NCI-H446 treated with DMSO at 0.1 percent for 48 hours (cell line): ENCODE measurements at regions not wholly inside any gene's neighbourhood (a gene's known extent, or its start where the extent isn't known, plus 50 kb on each side); places are given as distances from the start of the nearest gene placed in this dataset.
"Not testable (repeated sequence)": the region's sequence is repeated elsewhere in the genome, so short reads cannot be mapped to it uniquely, and the experiment has no call there.

Experiments used
- DNase-seq: peaks from one replicate; lab custom pipeline; 2025; lab: John Stamatoyannopoulos, UW

DNA sequence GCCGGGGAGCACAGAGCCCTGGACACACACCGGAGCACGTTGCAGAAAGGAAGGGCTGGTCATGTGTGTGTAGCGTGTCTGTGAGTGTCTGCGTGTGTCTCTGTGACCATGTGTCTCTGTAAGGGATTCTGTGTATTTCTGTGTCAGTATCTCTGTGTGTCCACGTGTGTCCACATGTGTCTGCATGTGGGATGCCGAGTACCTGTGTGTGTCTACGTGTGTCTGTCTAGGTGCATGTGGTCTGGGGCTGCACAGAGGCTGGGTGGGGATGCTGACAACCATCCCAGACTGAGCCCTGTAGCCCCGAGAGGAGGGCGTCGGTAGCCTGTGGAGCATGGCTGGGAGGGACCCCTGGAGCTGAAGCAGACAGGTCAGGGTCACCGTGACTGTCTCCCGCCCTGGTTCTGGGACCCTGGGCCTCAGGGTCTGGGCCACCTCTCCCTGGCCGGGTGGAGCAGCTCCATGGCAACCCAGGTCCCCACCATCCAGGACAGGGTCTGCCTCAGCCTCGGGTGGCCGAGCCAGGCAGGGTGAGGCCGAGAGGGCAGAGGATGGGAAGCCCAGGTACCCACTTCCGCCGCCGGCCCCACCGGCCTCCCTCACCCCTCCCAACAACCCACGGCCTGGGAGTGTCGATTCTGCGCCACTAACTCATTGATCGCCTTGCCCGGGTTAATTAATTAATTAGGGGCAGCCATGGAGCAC lies 122.7 kb downstream of the FAM53A start:
- DNase-seq = no peak

DNA sequence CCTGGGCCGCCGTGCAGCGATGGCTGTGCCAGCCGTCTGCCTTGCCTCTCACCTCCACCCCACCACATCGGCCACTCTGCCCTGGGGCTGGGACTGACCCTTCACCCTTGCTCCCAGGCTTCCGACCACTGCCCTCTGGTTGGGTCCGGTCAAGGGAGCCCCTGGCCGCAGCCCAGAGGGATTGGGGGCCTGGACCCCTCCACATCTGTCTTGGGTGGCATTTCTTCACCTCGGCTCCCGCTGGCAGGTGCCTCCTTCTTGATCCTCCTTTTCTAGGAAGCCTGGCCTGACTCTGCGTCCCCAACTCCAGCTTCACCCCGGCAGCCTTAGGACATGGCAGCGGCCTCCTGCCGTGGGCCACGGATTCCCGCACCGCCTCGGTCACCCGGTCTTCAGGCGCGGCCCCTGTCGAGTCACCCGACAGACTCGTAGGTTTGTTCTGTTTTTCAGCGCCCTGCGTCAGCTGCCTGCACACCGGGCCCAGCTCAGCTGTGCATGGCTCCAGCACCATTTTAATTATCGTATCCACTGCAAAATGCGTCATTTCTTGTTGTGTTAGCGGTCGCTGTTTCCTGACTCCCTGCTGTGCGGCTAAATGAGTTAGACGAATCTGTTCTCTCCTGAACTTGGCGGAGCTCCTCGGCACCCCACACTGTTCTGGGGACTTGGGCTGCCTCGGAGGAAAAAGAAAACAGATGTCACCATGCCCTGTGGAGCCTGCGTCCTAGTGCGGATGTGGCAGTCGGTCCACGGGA lies 124.0 kb downstream of the FAM53A start:
- DNase-seq = no peak

DNA sequence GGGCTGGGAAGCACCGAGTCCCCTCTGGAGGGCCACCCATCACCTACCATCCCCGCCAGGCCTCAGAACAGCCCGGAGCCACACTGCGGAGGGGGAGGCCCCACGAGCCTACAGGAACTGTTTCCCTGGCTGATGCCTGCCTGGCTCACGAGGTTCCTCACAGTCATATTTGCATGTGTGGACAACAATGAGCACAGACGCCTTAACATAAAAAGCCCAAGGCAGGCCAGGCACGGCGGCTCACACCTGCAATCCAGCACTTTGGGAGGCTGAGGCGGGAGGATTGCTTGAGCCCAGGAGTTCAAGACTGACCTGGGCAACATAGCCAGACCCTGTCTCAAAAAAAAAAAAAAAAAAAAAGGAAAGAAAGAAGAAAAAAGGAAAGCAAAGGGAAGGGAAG lies 125.9 kb downstream of the FAM53A start:
- DNase-seq = no peak

DNA sequence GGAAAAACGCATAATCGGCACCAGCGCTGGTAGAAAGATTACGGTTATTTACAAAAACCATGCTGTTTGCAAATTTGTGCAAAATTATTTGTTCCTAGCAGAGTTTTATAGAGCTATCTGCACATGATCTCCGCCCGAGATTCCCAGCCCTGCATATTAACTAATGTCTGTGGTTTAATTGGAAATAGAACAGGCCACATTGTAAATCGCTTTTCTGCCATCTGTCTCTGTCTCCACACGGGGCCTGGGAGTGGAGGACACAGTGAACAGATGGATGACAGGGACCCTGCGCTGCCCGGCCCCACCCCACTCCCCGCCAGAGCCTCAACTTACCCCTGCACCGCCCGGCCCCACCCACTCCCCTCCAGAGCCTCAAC lies 126.9 kb downstream of the FAM53A start:
- no peak for DNase-seq

DNA sequence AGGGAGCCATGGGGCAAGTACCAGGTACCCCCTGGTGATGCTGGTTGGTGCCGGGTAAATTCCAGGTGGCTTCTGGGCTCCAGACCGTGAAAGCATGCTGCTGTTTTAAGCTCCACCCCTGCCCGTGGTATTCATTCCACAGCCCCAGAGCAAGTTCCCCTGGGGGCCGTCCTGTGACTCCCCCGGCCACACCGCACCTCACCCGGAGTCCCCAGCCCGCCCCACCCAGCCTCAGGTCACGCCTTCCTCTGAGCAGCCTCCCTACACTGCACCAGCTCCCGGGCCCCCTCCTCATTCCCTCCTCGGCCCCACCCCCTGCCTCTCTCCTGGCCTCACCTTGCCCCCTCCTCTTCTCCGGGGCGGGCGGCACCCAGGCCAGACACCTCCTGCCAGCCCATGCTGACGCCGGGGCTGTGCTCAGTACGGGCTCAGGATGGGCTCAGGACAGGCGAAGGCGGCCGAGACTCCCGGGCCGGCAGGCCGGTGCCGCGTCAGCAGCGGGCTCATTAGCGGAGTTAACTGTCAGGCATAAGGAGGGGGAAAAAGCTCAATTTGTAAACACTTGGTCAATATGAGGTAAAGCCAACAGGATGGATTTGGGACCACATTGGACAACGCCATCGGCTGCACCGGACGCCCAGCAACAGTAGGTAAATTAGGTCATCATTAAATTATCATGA lies 127.4 kb downstream of the FAM53A start:
- no peak for DNase-seq

DNA sequence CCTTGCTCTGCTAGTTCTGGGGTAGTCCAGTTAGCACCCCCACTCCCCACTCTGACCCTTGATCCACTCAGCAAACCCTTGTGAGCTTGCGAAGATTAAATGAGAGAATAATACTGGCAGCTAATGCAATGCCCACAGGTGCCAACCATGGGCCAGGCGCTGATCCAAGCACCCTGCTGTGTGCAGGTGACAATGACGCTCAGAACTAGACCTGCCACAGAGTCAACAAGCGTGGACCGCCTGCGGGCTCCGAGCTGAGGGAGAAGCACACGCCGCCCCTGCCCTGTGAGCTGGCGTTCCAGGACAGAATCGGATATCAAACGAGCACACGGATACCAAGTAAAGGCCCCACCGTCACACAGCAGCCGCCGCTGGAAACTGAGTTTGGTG lies 129.2 kb downstream of the FAM53A start:
- no peak for DNase-seq

DNA sequence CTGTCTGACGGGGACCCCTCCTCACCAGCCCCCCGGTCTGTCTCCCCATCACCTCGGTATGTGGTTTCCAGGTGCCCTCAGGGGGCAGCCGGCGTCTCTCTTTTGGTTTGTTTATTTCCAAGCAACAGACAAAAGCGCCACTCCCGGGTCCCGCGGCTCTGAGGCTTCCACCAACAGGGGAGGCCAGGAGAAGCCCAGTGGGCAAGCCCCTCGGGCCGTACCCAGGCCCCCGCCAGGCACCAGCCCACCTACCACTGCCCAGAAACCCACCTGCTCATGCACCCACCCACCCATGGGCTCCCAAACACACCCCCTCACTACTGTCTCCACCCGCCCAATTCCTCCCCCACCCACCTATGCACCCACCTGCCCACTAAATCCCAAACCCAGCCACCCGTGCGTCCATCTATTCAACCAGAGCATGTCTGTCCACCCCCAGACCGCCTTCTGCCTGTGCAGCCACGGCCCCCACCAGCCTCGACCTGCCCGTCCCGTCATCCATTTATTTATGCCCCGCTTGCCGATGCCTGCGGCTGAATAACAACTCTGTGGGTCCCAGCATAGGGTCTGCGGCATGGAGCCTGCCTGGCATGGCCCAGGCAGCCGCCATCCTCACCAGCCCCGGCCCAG lies 129.8 kb downstream of the FAM53A start:
- no peak for DNase-seq

DNA sequence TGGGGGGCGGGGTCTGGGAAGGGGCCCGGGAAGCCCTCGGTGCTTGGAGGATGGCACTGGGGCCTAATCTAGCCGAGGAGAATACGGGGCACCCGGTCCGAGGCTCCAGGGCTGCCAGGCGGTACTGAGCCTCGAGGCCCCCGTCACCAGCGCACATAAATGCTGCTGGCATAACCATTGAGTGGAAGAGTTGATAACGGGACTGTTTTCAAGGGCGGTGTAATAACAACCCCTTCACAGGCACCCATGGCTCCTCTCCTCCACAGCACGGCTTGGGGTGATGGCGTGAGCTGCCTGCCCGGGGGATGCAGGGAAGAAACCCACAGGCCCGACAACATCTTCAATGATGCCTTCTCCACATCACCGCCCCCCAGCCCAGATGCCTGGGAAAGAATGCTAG lies 130.7 kb downstream of the FAM53A start:
- no peak for DNase-seq

DNA sequence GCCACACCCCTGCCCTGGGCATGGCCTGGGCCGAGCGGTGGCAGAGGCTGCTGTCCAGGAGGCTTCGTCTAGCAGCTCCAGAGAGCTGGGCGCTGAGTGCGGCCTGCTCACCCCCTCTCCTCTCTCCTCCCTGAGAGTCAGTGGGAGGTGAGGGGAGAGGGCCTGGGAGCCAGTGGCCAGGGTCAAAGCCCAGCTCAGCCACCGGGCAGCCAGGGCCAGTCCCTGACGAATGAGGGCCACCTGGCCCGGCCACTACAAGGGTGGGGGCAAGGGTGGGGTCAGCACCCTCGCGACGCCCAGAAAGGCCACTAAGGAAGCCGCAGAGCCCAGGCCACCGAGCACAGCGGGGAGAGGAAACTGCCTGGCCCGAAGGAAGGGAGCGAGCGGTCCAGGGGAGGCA lies 131.7 kb downstream of the FAM53A start:
- no peak for DNase-seq

DNA sequence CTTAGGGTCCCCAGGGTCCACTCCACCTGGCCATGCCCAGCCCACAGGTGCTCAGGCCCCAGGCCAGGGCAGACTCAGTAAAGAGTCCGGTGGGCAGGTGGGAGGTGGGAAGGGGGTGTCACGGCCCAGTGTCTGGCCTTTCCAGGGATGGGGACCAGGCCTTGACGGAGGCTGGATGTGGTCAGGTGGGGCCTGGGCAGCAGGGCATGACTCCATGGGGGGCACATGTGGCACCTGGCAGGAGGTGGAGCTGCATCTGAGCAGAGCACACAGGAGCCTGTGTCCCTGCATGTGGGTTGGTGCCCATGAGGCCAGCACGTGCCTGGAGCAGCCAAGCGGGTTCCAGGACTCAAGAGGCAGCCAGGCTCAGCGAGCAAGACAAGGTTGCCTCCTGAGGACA lies 132.9 kb downstream of the FAM53A start:
- DNase-seq = no peak

DNA sequence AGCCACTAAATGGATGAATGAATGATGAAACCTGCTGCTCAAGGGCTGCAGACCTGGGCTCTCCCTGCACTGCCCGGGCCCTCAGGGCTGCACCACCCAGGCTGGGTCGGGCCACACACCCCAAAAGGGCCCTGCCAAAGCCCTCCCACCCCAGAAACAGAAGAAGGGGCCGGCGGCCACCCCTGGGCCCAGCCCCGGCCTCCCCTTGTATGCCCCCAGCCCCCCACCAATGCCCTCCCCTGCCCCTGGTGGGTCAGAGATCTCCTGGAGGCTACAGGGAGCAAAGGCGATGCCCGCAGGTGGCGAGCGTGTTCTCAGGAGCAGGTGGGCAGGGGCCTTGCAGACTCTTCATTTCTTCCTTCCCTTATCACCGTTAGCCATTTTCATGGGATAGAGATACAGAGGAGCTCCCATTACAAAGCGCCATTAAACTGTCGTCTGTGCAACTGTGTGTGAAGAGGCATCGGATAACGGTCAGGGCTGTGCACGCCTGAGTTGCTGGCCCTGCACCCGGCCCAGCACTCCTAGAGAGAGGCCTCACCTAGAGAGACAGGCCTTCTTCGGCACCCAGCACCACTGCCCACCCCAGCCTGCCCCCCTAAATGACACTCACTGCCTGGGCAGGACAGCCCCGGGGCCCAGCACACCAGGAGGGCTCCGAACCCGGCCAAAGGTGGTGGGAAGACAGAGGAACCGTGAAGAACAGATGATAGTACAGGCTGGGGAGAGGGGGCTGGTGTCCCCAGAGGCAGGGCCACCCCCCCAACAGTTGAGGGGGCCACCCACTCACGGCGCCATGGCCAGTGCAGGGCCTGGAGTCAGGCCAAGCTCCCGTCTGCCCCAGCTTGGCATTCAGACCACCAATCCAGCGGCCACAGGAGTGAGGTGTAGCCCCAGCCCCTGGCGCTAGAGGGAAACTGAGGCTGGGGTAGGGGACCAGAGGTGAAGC lies 133.7 kb downstream of the FAM53A start:
- DNase-seq = no peak

DNA sequence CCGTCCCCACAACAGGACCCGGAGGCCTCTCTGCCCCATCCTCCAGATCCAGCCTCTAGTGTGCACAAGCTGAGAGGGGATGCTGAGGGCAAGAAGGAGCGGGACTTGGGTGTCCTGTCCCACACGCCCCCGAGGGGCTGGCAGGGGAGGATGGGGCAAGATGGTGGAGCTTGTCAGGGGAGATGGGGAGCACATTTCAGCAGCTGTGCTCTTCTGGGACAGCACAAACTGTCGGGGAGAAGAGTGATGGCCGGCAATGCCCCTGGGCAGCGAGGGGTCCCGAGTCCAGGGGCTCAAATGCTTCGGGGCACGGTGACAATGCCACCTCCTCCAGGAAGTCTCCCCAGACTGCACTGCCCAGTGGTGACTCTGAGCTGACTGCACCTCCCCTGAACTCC lies 134.5 kb downstream of the FAM53A start:
- no peak for DNase-seq

DNA sequence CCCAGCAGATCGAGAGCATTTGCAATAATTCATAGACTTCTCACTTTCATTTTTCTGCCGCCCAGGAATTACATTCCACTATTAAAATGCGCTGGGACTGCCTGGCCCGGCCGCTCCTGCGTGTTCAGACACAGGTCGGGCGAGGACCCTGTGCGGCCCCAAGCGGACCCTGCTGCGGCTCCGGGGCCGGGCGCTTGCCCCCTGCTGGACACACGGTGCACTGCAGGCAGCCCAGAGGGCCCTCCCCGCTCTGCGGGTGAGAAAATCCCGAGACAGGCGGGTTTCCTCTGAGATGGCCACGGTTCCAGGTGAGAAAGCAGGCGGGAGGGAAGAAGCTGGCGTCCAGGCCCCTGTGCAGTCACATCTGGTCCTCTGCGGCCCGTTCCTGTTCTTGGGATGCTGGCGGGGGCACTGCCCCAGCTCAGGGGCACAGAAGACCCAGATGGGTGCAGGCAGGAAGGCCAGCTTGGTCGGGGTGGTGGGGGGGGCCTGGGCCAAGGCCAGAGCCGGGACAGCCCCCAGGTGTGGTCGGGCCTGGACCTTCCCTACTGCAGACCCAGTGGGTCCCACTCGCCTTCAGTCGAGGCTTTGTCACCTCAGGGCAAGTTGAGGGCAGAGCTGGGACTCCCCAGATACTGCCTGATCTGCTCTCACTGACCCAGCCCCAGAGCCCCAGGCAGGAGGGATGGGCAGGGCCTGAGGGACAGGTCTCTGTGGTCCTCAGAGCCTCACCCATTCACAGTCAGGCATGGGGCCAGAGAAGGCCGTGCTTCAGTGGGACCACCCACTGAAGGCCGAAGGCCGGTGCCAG lies 135.1 kb downstream of the FAM53A start:
- not testable (repeated sequence) for DNase-seq

DNA sequence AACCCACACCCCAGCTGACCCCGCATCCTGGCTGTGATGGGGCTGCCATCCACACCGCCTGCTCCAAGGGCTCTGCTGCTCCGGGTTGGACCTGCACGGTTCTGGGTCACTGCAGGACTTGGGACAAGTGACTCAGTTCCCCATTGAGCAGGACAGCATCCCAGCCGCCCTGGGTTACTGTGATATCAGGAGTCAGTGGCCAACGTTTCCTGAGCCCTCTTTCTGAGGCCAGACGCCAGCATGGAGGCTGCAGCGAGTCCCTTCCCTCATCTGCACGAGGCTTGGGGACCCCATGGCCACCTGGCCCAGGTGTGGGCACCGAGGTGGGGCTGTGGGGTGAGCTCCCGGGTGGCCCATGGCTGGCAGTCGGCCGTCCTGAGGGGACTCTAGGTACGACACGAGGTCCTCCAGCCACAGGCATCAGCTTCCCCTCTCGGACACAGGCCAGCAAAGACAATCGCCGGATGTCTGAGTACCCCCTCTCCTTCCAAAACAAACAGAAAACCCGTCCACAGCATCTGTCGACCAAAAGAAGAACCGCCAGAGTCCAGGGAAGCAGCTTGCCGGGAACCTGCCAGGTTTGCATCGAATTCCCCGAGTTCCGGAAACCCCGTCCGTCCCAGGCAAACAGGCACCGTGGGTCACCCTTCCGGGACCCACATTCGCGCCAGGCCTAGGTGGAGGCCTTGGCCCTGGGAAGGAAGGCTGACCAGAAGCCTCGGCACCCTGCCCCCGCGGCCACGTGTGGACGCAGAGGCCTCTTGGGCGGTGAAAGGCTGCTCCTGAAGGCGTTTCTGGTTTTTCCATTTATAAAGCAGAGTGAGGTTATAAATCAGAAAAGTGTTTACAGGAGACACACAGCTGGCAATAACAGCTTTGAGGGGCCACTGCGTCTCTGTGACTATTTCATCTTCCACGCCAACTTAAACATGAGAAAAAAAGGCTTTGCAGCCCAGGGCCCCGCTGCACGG lies 136.0 kb downstream of the FAM53A start:
- DNase-seq = no peak

DNA sequence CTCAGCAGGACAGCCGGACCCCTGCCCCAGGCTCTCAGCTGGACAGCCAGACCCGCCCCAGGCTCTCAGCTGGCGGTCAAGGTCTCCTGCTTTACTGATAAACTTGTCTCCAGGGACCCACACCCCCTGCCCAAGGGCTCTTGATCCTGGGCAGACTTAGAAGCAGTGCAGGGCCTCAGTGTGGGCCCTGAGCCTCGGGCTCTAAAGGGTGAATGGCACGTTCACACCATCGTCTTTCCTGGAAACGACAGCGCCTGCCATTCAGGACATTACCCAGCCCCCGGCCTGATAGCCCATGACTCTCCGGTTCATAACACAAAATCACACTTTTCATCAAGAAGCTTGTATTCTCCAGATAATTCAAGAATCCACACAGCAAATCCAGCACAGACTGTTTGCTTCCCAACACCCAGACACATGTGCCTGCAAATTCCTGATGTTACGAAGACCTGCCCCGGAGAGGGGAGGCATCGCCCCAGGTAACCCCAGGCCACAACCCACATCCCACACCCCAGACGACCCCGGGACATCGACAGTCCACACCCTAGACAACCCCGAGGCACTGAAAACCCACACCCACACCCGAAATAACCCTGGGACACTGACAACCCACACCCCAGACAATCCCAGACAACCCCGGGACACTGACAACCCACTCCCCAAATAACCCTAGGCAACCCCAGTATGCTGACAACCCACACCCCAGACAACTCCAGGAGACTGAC lies 136.8 kb downstream of the FAM53A start:
- no peak for DNase-seq

DNA sequence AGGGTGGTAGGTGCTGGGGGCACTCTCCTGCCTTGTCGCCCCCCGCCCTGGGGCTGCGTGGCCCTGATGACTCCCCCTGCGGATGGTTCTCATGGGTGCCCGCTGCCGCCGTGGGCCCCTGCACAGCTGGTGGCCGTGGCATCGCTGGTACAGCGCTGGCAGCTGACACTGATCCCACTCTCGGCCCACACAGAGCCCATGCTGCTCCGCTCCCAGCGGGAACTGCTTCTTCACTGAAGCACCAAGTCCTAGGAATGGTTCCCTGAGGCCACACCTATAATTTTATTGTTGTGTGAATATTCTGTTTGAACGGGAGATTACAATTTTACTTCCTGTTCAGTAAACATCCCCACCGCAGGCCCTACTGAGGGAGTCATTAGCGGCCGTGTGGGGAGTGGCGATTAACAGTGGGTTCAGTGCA lies 138.6 kb upstream of the NKX1-1 start:
- no peak for DNase-seq

DNA sequence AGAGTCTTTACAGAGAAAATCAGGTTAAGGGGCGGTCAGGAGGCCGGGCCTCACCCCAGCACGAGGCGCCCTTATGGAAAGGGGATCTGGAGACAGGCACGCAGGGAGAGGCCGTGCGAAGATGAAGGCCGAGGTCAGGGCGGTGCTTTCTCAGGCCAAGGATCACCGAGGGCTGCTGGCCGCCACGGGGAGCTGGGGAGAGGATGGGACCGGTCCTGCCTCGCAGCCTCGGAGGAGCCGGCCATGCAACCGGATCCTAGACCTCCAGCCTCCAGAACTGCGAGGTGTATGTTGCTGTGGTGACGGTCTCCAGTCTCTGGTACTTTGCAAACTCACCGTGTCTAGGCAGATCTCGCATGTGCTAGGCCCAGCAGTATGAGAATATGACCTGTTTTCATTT lies 138.2 kb upstream of the NKX1-1 start:
- not testable (repeated sequence) for DNase-seq

DNA sequence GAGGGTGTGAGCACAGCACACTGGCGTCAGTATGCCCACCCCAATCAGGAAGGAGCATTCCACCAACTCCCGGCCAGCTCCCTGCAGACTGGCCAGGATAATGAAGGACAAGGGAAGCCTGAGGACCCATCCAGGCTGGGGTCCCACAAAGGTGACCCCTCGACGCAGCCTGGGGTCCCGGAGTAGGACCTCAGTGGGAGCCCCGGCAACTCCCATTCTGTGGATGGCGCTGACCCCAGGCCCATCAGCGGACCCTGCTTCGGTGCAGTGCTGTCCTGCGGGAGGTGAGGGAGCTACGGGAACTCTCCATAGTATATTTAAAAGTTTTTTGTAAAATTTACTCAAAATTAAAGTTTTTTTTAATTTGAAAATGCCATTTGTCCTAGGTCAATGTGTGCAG lies 137.7 kb upstream of the NKX1-1 start:
- DNase-seq = no peak

DNA sequence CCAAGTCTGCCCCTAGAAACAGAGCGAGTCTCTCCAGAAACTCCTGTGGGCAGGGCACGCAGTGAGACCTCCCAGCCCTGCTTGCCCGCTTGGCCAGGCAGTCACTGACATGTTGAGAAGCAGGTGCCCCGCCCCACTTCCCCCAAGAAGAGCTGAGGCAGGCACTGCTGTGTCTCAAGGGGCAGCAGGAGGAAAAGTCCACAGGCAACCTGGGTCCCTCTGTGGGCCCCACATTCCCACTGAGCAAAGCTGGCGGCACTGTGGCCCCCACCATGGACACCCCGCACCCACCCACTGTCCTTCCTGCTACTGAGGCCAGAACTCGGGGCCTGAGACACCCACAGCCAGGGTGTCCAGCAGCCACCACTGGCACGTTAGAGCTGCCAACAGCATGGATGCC lies 137.3 kb upstream of the NKX1-1 start:
- no peak for DNase-seq
